A549 (cell line): ENCODE measurements at regions not wholly inside any gene's neighbourhood (a gene's known extent, or its start where the extent isn't known, plus 50 kb on each side); places are given as distances from the start of the nearest gene placed in this dataset.

Source experiments
- BHLHE40 ChIP-seq: IDR thresholded peaks from 2 replicates; pipeline ENCODE4 v1.6.1; 2012; ENCODE audit warnings: low read depth, low read length, inconsistent platforms
- EP300 ChIP-seq, 2 experiments: fragments of >200 bp; sonication (Bioruptor Twin); formaldehyde crosslinking; IDR thresholded peaks; 2 replicates in 1 of 2; 3 replicates in 1 of 2; pipeline ENCODE4 v1.6.1; 2016 to 2017
- HOXA7 ChIP-seq: fragments of 250-450 bp; sonication (Bioruptor Pico); IDR thresholded peaks from 2 replicates; pipeline ENCODE4 v1.5.0; 2020; ENCODE audit warnings: mild to moderate bottlenecking, moderate library complexity
- KDM1A ChIP-seq: fragments of 200-600 bp; sonication (generic); IDR thresholded peaks from 2 replicates; pipeline ENCODE4 v1.6.1; 2016; ENCODE audit warnings: low read depth, mild to moderate bottlenecking
- KDM5A ChIP-seq: fragments of 200-600 bp; sonication (generic); IDR thresholded peaks from 2 replicates; pipeline ENCODE4 v1.6.1; 2016; ENCODE audit warnings: antibody characterized with exemption, mild to moderate bottlenecking
- MAZ ChIP-seq: fragments of 150-350 bp; IDR thresholded peaks from 2 replicates; pipeline ENCODE4 v1.6.1; 2014; ENCODE audit warnings: antibody characterized with exemption, low read depth, low read length, borderline replicate concordance
- MYC ChIP-seq: IDR thresholded peaks from 2 replicates; pipeline ENCODE4 v1.6.1; 2012; ENCODE audit warnings: mild to moderate bottlenecking, inconsistent platforms, low read length, improper control_type of control experiment, borderline replicate concordance
- POLR2A ChIP-seq: IDR thresholded peaks from 2 replicates; pipeline ENCODE4 v1.6.1; 2012; ENCODE audit warnings: mild to moderate bottlenecking, low read length
- POLR2AphosphoS2 ChIP-seq: conservative IDR thresholded peaks from 2 replicates; pipeline ENCODE4 v1.6.1; 2012; ENCODE audit warnings: low read length, improper control_type of control experiment, inconsistent platforms
- SMC3 ChIP-seq: fragments of >200 bp; sonication (Bioruptor Twin); formaldehyde crosslinking; IDR thresholded peaks from 3 replicates; pipeline ENCODE4 v1.6.1; 2018; ENCODE audit warnings: inconsistent platforms
- ZFP36 ChIP-seq: fragments of 450-650 bp; IDR thresholded peaks from 2 replicates; pipeline ENCODE4 v1.6.1; 2014; ENCODE audit warnings: borderline replicate concordance; ENCODE audit not compliant: partially characterized antibody
- TF ChIP-seq, protein P1 (sequence below): fragments of >200 bp; sonication (Bioruptor Twin); formaldehyde crosslinking; IDR thresholded peaks from 3 replicates; pipeline ENCODE4 v1.5.1; 2016
- TF ChIP-seq, protein P2 (sequence below): fragments of 200-600 bp; sonication (generic); IDR thresholded peaks from 2 replicates; pipeline ENCODE4 v1.6.1; 2016; ENCODE audit warnings: antibody characterized with exemption, mild to moderate bottlenecking, moderate library complexity

DNA sequence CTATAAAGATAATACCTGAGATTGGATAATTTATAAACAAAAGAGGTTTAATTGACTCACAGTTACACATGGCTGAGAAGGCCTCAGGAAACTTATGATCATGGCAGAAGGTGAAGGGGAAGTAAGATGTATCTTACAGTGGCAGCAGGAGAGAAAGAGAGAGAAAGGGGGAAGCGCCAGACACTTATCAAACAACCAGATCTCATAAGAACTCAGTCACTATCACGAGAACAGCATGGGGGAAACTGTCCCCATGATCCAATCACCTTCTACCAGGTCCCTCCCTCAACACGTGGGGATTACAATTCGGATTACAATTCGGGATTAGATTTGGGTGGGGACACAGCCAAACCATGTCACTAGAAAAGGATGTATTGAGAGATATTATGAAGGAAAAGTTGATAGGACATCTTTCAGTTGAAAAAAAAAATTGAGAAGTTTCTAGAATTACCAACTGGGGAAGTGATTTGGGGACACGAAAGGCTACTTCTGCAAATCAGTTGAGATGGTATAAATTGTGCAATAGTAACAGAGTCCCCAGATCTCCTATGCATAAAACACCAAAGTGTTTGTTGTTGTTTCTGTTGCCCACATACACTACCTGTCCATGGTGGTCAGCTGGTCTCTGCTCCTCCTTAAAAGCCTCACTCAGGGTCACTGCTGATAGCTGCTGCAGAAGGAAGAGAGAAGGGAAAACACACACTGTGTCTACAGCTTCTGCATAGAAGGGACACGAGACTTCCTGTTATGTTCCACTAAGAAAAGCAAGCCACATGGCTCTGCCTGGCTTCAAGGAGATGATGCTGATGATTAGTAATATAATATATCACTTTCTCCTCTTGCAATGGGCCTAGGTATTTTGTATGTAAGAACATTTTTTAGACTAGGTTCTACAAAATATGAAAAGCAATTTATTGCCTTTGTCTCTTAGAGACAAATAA is 465.5 kb downstream of the PDZRN4 start:
- TF ChIP-seq HOXA7 (CRISPR knock-in tag), result no peak
- TF ChIP-seq, protein P1, sequence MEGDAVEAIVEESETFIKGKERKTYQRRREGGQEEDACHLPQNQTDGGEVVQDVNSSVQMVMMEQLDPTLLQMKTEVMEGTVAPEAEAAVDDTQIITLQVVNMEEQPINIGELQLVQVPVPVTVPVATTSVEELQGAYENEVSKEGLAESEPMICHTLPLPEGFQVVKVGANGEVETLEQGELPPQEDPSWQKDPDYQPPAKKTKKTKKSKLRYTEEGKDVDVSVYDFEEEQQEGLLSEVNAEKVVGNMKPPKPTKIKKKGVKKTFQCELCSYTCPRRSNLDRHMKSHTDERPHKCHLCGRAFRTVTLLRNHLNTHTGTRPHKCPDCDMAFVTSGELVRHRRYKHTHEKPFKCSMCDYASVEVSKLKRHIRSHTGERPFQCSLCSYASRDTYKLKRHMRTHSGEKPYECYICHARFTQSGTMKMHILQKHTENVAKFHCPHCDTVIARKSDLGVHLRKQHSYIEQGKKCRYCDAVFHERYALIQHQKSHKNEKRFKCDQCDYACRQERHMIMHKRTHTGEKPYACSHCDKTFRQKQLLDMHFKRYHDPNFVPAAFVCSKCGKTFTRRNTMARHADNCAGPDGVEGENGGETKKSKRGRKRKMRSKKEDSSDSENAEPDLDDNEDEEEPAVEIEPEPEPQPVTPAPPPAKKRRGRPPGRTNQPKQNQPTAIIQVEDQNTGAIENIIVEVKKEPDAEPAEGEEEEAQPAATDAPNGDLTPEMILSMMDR, result no peak
- no peak for TF ChIP-seq EP300 (IDR thresholded peaks at IDR 0.05)
- TF ChIP-seq SMC3, result no peak
- no peak for TF ChIP-seq POLR2A
- no peak for TF ChIP-seq KDM5A
- no peak for TF ChIP-seq MAZ
- no peak for TF ChIP-seq BHLHE40
- no peak for TF ChIP-seq ZFP36
- TF ChIP-seq, protein P2, sequence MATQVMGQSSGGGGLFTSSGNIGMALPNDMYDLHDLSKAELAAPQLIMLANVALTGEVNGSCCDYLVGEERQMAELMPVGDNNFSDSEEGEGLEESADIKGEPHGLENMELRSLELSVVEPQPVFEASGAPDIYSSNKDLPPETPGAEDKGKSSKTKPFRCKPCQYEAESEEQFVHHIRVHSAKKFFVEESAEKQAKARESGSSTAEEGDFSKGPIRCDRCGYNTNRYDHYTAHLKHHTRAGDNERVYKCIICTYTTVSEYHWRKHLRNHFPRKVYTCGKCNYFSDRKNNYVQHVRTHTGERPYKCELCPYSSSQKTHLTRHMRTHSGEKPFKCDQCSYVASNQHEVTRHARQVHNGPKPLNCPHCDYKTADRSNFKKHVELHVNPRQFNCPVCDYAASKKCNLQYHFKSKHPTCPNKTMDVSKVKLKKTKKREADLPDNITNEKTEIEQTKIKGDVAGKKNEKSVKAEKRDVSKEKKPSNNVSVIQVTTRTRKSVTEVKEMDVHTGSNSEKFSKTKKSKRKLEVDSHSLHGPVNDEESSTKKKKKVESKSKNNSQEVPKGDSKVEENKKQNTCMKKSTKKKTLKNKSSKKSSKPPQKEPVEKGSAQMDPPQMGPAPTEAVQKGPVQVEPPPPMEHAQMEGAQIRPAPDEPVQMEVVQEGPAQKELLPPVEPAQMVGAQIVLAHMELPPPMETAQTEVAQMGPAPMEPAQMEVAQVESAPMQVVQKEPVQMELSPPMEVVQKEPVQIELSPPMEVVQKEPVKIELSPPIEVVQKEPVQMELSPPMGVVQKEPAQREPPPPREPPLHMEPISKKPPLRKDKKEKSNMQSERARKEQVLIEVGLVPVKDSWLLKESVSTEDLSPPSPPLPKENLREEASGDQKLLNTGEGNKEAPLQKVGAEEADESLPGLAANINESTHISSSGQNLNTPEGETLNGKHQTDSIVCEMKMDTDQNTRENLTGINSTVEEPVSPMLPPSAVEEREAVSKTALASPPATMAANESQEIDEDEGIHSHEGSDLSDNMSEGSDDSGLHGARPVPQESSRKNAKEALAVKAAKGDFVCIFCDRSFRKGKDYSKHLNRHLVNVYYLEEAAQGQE, result no peak
- TF ChIP-seq KDM1A, result no peak
- TF ChIP-seq MYC, result no peak
- TF ChIP-seq POLR2AphosphoS2, result no peak
